MCF 10A (cell line): ENCODE measurements at regions not wholly inside any gene's neighbourhood (a gene's known extent, or its start where the extent isn't known, plus 50 kb on each side); places are given as distances from the start of the nearest gene placed in this dataset.

ENCODE experiments used
- BruUV-seq: library from RNA; stranded (reverse); fragments of 400-500 nt; replicated peaks from 2 replicates; lab custom pipeline; 2021; lab: Mats Ljungman, UMichigan
- CTCF ChIA-PET: fragments of 300-600 bp; sonication (Branson Sonifier 250); formaldehyde crosslinking; extraction: SDS; loops from one replicate; lab custom pipeline; 2021; ENCODE audit warnings: antibody characterized with exemption, inconsistent platforms; lab: Yijun Ruan, JAX
- POLR2A ChIA-PET: fragments of 300-600, 350-650 bp; sonication (Branson Sonifier 250); formaldehyde crosslinking; extraction: SDS; loops from one replicate; lab custom pipeline; 2020; ENCODE audit warnings: antibody characterized with exemption, inconsistent platforms; lab: Yijun Ruan, JAX
- DNase-seq: peaks from one replicate; pipeline ENCODE4 v3.0.0-alpha.2; 2018; ENCODE audit not compliant: unreplicated experiment
- H3K27ac Mint-ChIP-seq: one replicate; pipeline ENCODE4 v1.8.0; 2022; ENCODE audit warnings: mild to moderate bottlenecking, low read depth, mixed read lengths; ENCODE audit not compliant: unreplicated experiment
- H3K27me3 Mint-ChIP-seq: one replicate; pipeline ENCODE4 v1.8.0; 2022; ENCODE audit warnings: mixed read lengths; ENCODE audit not compliant: insufficient read depth, unreplicated experiment
- H3K36me3 Mint-ChIP-seq: one replicate; pipeline ENCODE4 v1.8.0; 2022; ENCODE audit warnings: mild to moderate bottlenecking, moderate library complexity, mixed read lengths; ENCODE audit not compliant: insufficient read depth, unreplicated experiment
- H3K4me1 Mint-ChIP-seq: one replicate; pipeline ENCODE4 v1.8.0; 2022; ENCODE audit warnings: mixed read lengths; ENCODE audit not compliant: insufficient read depth, unreplicated experiment
- H3K4me3 Mint-ChIP-seq: one replicate; pipeline ENCODE4 v1.8.0; 2022; ENCODE audit warnings: mild to moderate bottlenecking, moderate library complexity, mixed read lengths; ENCODE audit not compliant: unreplicated experiment
- H3K9me3 Mint-ChIP-seq: one replicate; pipeline ENCODE4 v1.8.0; 2022; ENCODE audit warnings: mixed read lengths; ENCODE audit not compliant: unreplicated experiment
- CTCF ChIP-seq: fragments of 200-600 bp; IDR thresholded peaks from one replicate; pipeline ENCODE4 v1.8.0; 2022; ENCODE audit warnings: antibody characterized with exemption, mild to moderate bottlenecking; ENCODE audit not compliant: unreplicated experiment
- intact Hi-C: fragments of 100-400 bp; cut with micrococcal nuclease; formaldehyde crosslinking; loops from 2 replicates; pipeline ENCODE4 v1.14.1; 2022

GRCh38 chr2:7969756-7970515 is 711.9 kb upstream of the ID2 start:
- DNase-seq: no peak
- H3K27ac Mint-ChIP-seq: no peak overlapping the region
- ChIA-PET CTCF (no interaction called here), POLR2A (no interaction called here)
- no peak overlapping the region for H3K4me3 Mint-ChIP-seq
- TF ChIP-seq CTCF: no peak
- intact Hi-C loops: no loop called here
- H3K27me3 Mint-ChIP-seq: no peaks in the 10 kb centered on the region
- no peaks in the 10 kb centered on the region for H3K4me1 Mint-ChIP-seq
- H3K9me3 Mint-ChIP-seq: peaks cover 25% of the 10 kb centered on the region
- BruUV-seq: no TSS peak
- no peaks in the 10 kb centered on the region for H3K36me3 Mint-ChIP-seq

DNA sequence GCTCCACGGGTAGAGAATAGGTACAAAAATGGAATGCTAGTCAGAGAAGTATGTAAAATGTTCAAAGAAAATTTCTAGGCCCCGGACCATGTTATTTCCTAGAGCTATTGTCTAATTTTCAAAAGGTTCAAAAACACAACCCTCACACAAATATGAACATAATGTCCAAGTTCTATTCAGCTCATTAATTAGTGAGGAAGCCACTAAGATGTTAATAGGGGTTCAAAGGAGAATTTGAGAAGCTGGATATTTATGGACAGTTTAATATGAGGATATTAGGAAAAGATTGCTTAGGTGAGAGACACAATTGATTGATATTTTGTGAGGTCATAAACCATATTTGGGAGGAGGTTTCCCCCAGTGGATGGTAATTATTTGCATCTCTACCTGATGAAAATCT is 710.6 kb upstream of the ID2 start:
- Mint-ChIP-seq H3K4me1 (no peaks in the 10 kb centered on the region), H3K4me3 (no peak overlapping the region), H3K9me3 (peaks cover 25% of the 10 kb centered on the region), H3K27ac (no peak overlapping the region), H3K27me3 (no peaks in the 10 kb centered on the region), H3K36me3 (no peaks in the 10 kb centered on the region)
- no peak for DNase-seq
- intact Hi-C loops: no loop called here
- CTCF ChIA-PET: no interaction called here
- no peak for TF ChIP-seq CTCF
- POLR2A ChIA-PET: no interaction called here
- BruUV-seq: no TSS peak

DNA sequence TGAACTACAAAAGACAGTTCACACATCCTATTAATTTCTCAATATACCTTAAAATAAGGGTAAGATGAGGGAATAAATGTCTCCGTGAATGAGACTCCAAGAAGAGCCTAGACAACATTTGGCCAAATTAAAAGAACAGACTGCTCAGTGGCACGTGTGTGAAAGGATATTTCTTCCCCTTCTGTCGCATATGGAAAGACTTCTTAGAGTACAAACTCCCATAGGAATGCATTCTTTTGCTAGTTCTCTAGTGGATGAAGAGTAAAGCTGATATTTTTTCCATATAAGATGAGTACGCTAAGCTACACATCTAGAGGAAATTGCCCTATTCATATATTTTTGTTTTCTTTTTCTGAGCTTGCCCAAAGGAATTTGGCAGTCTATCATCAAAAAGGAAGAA is 710.0 kb upstream of the ID2 start:
- H3K27ac Mint-ChIP-seq: no peak overlapping the region
- no peak overlapping the region for H3K4me3 Mint-ChIP-seq
- H3K4me1 Mint-ChIP-seq: no peaks in the 10 kb centered on the region
- intact Hi-C loops: no loop called here
- BruUV-seq: no TSS peak
- no peak for DNase-seq
- TF ChIP-seq CTCF: no peak
- H3K36me3 Mint-ChIP-seq: no peaks in the 10 kb centered on the region
- peaks cover 24% of the 10 kb centered on the region for H3K9me3 Mint-ChIP-seq
- POLR2A ChIA-PET: interaction anchor here (0.6 kb wide), 1 partner anchor 10 kb away, joined by 3 read pairs; no protein-coding TSS in a partner anchor
- H3K27me3 Mint-ChIP-seq: no peaks in the 10 kb centered on the region
- CTCF ChIA-PET: no interaction called here

DNA sequence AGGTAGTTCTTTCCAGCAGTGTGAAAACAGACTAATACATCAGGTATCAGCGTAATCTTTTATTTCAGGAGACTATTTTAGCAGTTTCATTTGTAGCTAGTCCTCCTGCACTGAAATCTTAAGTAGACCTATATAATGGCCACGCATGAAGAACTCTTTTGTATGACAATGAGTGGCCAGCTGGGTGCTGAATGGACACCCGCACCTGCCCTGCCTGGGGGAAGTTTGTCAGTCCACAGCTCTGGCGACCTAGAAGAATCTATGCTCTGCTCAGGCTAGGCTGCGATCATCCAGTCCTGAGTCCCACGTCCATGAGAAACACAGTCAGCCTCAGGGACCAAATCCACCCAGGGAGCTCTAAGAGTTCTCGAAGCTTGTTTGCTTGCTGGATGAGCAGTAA is 709.2 kb upstream of the ID2 start:
- Mint-ChIP-seq H3K27ac (no peak overlapping the region), H3K36me3 (no peaks in the 10 kb centered on the region), H3K9me3 (peaks cover 18% of the 10 kb centered on the region), H3K27me3 (no peaks in the 10 kb centered on the region), H3K4me3 (no peak overlapping the region), H3K4me1 (no peaks in the 10 kb centered on the region)
- intact Hi-C loops: no loop called here
- DNase-seq: no peak
- ChIA-PET CTCF (no interaction called here), POLR2A (no interaction called here)
- no TSS peak for BruUV-seq
- no peak for TF ChIP-seq CTCF
